ENCODE measurements at regions not wholly inside any gene's neighbourhood (a gene's known extent, or its start where the extent isn't known, plus 50 kb on each side); places are given as distances from the start of the nearest gene placed in this dataset.
"Not testable (repeated sequence)": the region's sequence is repeated elsewhere in the genome, so short reads cannot be mapped to it uniquely, and the experiment has no call there.

DNA sequence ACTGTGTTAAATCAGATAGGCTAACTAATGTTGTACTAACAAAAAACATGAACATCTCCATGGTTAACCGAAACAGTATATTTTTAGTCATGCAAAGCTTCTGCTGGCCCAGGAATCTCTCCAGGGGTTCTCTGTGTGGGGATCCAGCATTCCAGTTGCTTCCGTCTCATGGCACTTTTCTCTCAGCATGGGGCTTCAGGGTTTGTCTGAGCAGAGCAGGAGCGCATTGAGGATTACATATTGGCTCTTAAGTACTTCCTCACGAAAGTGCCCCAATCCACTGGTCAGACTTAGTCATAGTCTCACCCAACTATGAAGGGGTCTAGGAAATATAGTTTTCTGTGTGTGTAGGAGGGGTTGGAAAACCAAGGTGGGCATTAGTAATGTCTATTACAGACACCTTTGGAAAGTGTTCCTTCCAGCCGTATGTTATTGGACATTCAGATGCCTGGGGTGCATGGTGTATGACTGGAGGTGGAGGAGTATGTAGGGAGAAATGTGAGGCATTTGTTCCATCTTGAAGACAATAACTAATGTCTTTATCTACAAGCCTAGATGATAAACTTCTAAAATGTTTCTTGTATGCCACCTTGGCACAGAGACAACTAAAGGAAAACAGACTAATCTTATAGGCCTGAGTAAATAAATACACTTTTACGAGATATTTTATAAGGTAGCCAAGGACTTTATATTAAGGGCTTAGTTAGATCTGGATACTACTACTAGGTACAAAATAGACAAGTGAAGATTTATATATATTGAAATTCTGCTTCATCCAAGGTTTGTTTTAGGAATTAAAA, 123.8 kb upstream of the ZEB2 start:
- no peak for DNase-seq (ENCODE audit: low read depth in 2 of 2)

DNA sequence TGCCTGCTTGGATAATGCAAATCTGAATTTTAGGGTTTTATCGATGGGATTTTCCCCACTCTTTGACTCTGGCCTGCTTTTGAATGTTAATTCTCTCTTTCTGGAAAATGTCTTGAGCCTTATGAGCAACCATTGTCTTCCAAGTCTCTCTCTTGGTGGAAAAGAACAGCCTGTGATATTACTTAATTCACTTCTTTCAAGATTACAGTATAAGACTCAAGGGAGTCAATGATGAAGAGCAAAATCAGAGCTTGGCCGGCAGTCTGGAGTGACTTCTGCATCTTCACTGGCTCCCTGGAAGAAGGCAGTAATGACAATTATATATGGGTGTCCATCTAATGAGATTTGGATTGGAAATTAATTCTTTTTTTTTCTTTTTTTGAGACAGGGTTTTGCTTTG, 122.9 kb upstream of the ZEB2 start:
- DNase-seq (ENCODE audit: low read depth in 2 of 2), result no peak

DNA sequence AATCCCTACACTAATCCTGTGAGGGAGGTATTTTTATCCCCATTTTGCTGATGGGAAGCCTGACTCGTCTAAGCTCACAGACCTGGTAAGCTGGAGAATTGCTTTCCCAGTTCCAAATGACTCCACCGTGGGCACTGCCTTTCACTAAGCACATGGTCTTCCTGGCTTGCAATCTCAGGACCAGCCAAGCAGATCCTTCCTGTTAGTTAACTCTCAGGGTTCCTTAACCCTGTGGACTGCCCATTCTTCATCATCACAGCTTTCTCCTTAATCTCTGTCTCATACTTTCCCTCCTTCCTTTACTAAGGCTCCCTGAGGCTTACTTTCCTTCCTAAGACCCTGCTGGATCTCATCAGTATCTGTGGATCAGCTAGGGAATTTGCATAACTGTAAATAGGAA, 122.2 kb upstream of the ZEB2 start:
- no peak for DNase-seq (ENCODE audit: low read depth in 2 of 2)

DNA sequence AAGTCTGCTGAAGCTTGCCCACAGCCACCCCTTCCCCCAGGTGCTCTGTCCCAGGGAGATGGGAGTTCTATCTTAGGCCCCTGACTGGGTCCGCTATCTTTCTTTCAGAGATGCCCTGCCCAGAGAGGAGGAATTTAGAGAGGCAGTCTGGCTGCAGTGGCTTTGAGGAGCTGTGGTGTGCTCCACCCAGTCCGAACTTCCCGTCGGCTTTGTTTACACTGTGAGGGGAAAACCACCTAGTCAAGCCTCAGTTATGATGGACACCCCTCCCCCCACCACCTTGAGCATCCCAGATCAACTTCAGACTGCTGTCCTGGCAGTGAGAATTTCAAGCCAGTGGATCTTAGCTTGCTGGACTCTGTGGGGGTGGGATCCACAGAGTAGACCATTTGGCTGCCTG, 118.3 kb upstream of the ZEB2 start:
- DNase-seq (ENCODE audit: low read depth in 2 of 2), result not testable (repeated sequence)

GRCh38 chr2:144636860-144637259, 116.9 kb upstream of the ZEB2 start:
- not testable (repeated sequence) for DNase-seq (ENCODE audit: low read depth in 2 of 2)

GRCh38 chr2:144632809-144633208, 112.9 kb upstream of the ZEB2 start:
- no peak for DNase-seq (ENCODE audit: low read depth in 2 of 2)

GRCh38 chr2:144631636-144632035, 111.7 kb upstream of the ZEB2 start:
- DNase-seq (ENCODE audit: low read depth in 2 of 2), result no peak

- no peak for DNase-seq (ENCODE audit: low read depth in 2 of 2)
Measured at GRCh38 chr2:144630459-144631215, 110.7 kb upstream of the ZEB2 start.

GRCh38 chr2:144629935-144630334, 110.0 kb upstream of the ZEB2 start:
- no peak for DNase-seq (ENCODE audit: low read depth in 2 of 2)

DNA sequence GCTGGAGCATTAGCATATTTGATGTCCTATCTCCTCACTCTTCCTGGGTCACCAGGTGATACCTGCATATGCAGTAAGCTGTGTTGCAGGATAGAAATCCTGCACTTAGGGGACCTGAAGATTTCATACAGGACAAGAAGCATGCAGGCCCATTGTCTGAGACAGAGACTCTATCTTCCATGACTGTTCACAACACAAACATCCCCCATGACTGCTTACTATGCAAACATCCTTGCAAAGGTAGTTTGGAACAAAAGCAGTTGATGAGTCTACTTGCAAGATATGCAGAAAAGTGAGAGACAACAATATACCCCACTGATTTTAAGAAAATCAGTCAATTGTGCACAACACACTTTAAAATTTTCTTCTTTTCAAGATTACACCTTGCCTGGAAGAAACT, 108.6 kb upstream of the ZEB2 start:
- no peak for DNase-seq (ENCODE audit: low read depth in 2 of 2)

DNA sequence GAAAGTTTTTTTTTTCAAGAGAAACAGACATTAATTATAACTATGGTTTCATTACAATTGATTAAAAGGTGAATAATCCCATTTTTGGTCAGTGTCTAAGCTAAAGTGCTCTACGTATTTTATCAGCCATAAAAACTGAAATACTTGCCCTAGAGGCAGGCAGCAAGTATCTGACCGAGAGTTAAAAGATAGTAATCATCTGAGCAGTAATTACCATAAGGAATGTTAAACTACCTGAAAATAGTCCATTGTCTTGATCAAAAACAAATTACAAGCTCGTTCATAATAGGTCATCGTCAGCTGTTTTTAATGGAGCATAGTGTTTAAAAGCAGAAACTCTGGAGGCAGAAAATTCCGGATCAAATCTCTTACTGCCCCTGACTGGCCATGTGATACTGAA, 105.7 kb upstream of the ZEB2 start:
- no peak for DNase-seq (ENCODE audit: low read depth in 2 of 2)

DNA sequence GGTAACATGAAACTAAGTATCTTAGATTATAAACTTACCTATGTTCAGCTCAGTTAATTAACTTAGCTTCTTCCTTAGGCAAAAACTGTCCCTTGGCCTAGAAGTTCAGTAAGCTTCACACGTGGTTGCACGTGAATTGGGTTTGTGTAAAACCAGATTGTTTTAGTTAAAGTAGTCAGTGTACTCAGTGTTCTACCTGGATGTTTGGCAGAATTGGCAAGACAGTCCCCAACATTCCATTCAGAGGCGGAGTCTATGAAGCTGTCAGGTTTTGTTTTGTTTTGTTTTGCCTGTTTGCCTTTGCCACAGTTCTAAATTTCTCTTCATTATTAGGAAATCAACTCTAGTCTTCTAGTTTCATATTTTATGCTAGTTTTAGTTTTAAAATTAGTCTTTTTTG, 105.3 kb upstream of the ZEB2 start:
- DNase-seq (ENCODE audit: low read depth in 2 of 2), result no peak

GRCh38 chr2:144624451-144624850, 104.5 kb upstream of the ZEB2 start:
- DNase-seq (ENCODE audit: low read depth in 2 of 2), result no peak

DNA sequence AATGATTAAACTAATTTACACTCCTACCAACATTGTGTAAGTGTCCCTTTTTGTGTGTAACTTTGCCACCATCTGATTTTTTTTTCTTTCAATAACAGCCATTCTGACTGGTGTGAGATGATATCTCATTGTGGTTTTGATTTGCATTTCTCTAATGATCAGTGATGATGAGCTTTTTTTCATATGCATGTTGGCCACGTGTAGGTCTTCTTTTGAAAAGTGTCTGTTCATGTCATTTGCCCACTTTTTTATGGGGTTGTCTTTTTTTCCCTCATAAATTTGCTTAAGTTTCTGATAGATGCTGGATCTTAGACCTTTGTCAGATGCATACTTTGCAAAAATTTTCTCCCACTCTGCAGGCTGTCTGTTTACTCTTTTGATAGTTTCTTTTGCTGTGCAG, 102.5 kb upstream of the ZEB2 start:
- DNase-seq (ENCODE audit: low read depth in 2 of 2), result not testable (repeated sequence)

- DNase-seq (ENCODE audit: low read depth in 2 of 2), result no peak
Measured at GRCh38 chr2:144621266-144621665, 101.3 kb upstream of the ZEB2 start.

- no peak for DNase-seq (ENCODE audit: low read depth in 2 of 2)
Measured at GRCh38 chr2:144619760-144620159, 99.8 kb upstream of the ZEB2 start.

DNA sequence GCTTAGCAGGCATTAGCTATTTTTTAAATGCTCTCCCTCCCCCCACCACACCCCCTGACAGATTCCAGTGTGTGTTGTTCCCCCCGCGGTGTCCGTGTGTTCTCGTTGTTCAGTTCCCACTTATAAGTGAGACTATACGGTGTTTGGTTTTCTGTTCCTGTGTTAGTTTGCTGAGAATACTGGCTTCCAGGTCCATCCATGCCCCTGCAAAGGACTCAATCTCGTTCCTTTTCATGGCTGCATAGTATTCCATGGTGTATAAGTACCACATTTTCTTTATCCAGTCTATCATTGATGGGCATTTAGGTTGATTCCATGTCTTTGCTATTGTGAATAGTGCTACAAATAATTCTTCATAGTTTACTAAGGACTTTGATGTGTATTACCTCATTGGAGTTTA, 97.3 kb upstream of the ZEB2 start:
- DNase-seq (ENCODE audit: low read depth in 2 of 2), result not testable (repeated sequence)

- DNase-seq (ENCODE audit: low read depth in 2 of 2), result no peak
Measured at GRCh38 chr2:144615866-144616565, 96.1 kb upstream of the ZEB2 start.

GRCh38 chr2:144607891-144608521, 88.1 kb upstream of the ZEB2 start:
- DNase-seq (ENCODE audit: low read depth in 2 of 2), result peak; percentile 75

- no peak for DNase-seq (ENCODE audit: low read depth in 2 of 2)
Measured at GRCh38 chr2:144607099-144607498, 87.2 kb upstream of the ZEB2 start.

DNA sequence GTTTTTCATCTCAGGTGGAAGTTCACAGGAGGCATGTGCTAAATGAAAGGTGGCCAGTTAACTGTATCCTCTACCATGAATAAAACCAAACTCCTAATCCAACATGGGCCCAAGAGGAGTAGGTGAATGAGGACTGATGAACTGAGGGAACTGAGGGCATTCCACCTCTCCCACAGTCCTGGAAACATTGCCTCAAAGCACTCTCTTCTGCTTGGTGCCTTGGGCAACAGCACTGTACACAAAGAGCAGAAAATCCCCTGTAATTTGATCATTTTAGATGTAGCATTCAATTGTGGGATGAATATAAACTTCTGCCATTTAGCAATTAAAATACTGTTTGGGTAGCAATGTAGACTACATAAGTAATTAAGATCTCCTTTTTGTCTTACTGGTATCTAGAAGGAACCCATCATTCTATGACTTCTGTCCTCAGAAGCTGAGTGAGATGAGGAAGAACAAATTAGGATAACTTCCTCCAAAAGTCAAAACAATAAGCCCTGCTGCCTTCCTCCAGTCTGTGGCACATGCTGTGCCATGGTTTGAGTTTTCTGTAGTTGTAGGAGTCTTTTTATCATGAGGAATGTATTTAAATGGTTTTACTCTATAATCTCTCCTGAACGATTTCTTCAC, 86.7 kb upstream of the ZEB2 start:
- DNase-seq (ENCODE audit: low read depth in 2 of 2), result no peak
